ENCODE measurements at regions not wholly inside any gene's neighbourhood (a gene's known extent, or its start where the extent isn't known, plus 50 kb on each side); places are given as distances from the start of the nearest gene placed in this dataset.

GRCh38 chr10:36018996-36019395, 376.9 kb upstream of the FZD8 start:
- Mint-ChIP-seq H3K27me3 (no peaks in the 10 kb centered on the region), H3K9me3 (ENCODE audit: insufficient read depth) (peaks cover 2% of the 10 kb centered on the region), H3K4me1 (no peaks in the 10 kb centered on the region), H3K4me3 (no peak overlapping the region), H3K27ac (no peak overlapping the region)
- TF ChIP-seq CTCF (IDR thresholded peaks at IDR 0.05) (no peak), EZH2 (IDR thresholded peaks at IDR 0.05; ENCODE audit: borderline replicate concordance, insufficient read depth, low read depth, low read length, poor library complexity, severe bottlenecking) (no peak)
- Histone ChIP-seq H2AFZ (ENCODE audit: insufficient read depth, low read depth, low read length, poor library complexity, severe bottlenecking) (no peak overlapping the region), H3K27me3 (replicated peaks in 1 of 4; ENCODE audit: control extremely low read depth in 1 of 4, control insufficient read depth in 3 of 4, insufficient read depth in 4 of 4, low read length in 3 of 4) (no peaks in the 10 kb centered on the region), H3K4me3 (ENCODE audit: control extremely low read depth in 1 of 5, extremely low read depth in 1 of 5, insufficient read depth in 1 of 5, low read depth in 2 of 5, low read length in 4 of 5) (no peak overlapping the region), H3K4me1 (ENCODE audit: control insufficient read depth in 2 of 2, insufficient read depth in 2 of 2, low read length in 2 of 2) (no peaks in the 10 kb centered on the region), H3K4me2 (replicated peaks; ENCODE audit: low read depth, low read length, poor library complexity, severe bottlenecking) (no peak overlapping the region), H3K9me3 (ENCODE audit: control extremely low read depth in 1 of 3, control insufficient read depth in 2 of 3, insufficient read depth in 1 of 3, low read length in 2 of 3) (no peaks in the 10 kb centered on the region), H3K79me2 (ENCODE audit: control insufficient read depth, insufficient read depth, low read length) (no peaks in the 10 kb centered on the region), H3K36me3 (replicated peaks in 1 of 2; ENCODE audit: control extremely low read depth in 1 of 2, control insufficient read depth in 1 of 2, extremely low read depth in 1 of 2, insufficient read depth in 2 of 2, low read length in 1 of 2) (no peaks in the 10 kb centered on the region), H3K27ac (ENCODE audit: low read length in 2 of 2) (no peak overlapping the region), H3K9ac (ENCODE audit: low read length) (no peak overlapping the region), H4K20me1 (ENCODE audit: control insufficient read depth, insufficient read depth, low read length, poor library complexity, severe bottlenecking) (no peaks in the 10 kb centered on the region)
- no peak for DNase-seq
- 89% methylated on average over 4 of the region's 5 CpGs for WGBS (ENCODE audit: insufficient coverage)
- intact Hi-C loops (cut with micrococcal nuclease), result no loop called here
- CTCF ChIA-PET, result no interaction called here
- no peak for ATAC-seq (ENCODE audit: low read depth)
- POLR2A ChIA-PET, result no interaction called here

- no peaks in the 10 kb centered on the region for H3K4me1 Mint-ChIP-seq
- CTCF ChIA-PET, result no interaction called here
- no peak overlapping the region for H3K9ac ChIP-seq (ENCODE audit: low read length)
- H3K4me3 Mint-ChIP-seq, result no peak overlapping the region
- intact Hi-C loops (cut with micrococcal nuclease), result no loop called here
- no peak overlapping the region for H3K4me2 ChIP-seq (replicated peaks; ENCODE audit: low read depth, low read length, poor library complexity, severe bottlenecking)
- H2AFZ ChIP-seq (ENCODE audit: insufficient read depth, low read depth, low read length, poor library complexity, severe bottlenecking), result no peak overlapping the region
- no CpG with 5 or more reads among the region's 2 CpGs for WGBS (ENCODE audit: insufficient coverage)
- no peak for TF ChIP-seq EZH2 (IDR thresholded peaks at IDR 0.05; ENCODE audit: borderline replicate concordance, insufficient read depth, low read depth, low read length, poor library complexity, severe bottlenecking)
- no peak for TF ChIP-seq CTCF (IDR thresholded peaks at IDR 0.05)
- no peaks in the 10 kb centered on the region for H4K20me1 ChIP-seq (ENCODE audit: control insufficient read depth, insufficient read depth, low read length, poor library complexity, severe bottlenecking)
- H3K27me3 Mint-ChIP-seq, result no peaks in the 10 kb centered on the region
- no peaks in the 10 kb centered on the region for H3K36me3 ChIP-seq (replicated peaks in 1 of 2; ENCODE audit: control extremely low read depth in 1 of 2, control insufficient read depth in 1 of 2, extremely low read depth in 1 of 2, insufficient read depth in 2 of 2, low read length in 1 of 2)
- no peak for ATAC-seq (ENCODE audit: low read depth)
- no peak overlapping the region for H3K27ac Mint-ChIP-seq
- peaks cover 2% of the 10 kb centered on the region for H3K9me3 Mint-ChIP-seq (ENCODE audit: insufficient read depth)
- no peak overlapping the region for H3K4me3 ChIP-seq (ENCODE audit: control extremely low read depth in 1 of 5, extremely low read depth in 1 of 5, insufficient read depth in 1 of 5, low read depth in 2 of 5, low read length in 4 of 5)
- no peaks in the 10 kb centered on the region for H3K27me3 ChIP-seq (replicated peaks in 1 of 4; ENCODE audit: control extremely low read depth in 1 of 4, control insufficient read depth in 3 of 4, insufficient read depth in 4 of 4, low read length in 3 of 4)
- no peak overlapping the region for H3K27ac ChIP-seq (ENCODE audit: low read length in 2 of 2)
- no peak for DNase-seq
- no peaks in the 10 kb centered on the region for H3K9me3 ChIP-seq (ENCODE audit: control extremely low read depth in 1 of 3, control insufficient read depth in 2 of 3, insufficient read depth in 1 of 3, low read length in 2 of 3)
- H3K4me1 ChIP-seq (ENCODE audit: control insufficient read depth in 2 of 2, insufficient read depth in 2 of 2, low read length in 2 of 2), result no peaks in the 10 kb centered on the region
- H3K79me2 ChIP-seq (ENCODE audit: control insufficient read depth, insufficient read depth, low read length), result no peaks in the 10 kb centered on the region
- POLR2A ChIA-PET, result no interaction called here
These were observed 375.0 kb upstream of the FZD8 start for GRCh38 chr10:36017137-36017536.

Data from B cell (primary cell).